Germinal center (tissue), 1 donor: ENCODE measurements at regions not wholly inside any gene's neighbourhood (a gene's known extent, or its start where the extent isn't known, plus 50 kb on each side); places are given as distances from the start of the nearest gene placed in this dataset.

Experiments used
- DNase-seq: peaks from one replicate; pipeline ENCODE4 v3.0.0; 2012; ENCODE audit warnings: mixed read lengths, low spot score

DNA sequence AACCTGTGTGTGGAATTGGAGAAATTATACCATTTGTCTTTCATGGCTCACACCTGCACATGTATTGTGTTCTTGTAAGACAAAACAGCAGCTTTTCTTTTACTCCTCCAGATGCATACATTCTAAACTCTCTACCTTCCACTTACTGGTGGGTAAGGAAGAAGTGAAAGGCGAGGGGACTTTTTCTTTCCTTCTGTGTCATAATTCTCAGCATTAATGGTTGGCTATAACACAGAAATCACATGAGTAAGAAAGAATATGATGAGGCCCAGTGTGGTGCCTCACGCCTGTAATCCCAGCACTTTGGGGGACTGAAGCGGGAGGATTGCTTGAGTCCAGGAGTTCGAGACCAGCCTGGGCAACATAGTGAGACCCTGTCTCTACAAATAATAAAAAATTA lies 57.8 kb upstream of the SHANK2 start:
- no peak for DNase-seq

DNA sequence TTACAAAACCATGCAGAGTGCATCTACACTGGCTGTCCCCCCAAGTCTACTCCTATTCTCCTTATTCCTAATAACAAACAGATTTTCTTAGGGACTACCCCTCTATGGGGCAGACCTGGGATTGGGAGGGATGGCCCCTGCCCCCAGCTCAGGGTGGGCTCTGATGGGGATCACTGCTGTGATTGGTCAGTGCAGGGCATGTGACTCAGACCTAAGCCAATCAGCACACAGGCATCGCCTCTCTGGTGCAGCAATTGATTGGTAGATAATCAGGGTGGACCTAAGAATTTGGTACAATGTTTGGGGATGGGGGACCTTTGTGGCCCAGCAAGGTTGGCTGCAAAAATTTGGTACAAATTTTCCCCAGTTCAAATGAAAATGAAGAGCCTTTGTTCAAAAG lies 57.2 kb upstream of the SHANK2 start:
- DNase-seq, result no peak

DNA sequence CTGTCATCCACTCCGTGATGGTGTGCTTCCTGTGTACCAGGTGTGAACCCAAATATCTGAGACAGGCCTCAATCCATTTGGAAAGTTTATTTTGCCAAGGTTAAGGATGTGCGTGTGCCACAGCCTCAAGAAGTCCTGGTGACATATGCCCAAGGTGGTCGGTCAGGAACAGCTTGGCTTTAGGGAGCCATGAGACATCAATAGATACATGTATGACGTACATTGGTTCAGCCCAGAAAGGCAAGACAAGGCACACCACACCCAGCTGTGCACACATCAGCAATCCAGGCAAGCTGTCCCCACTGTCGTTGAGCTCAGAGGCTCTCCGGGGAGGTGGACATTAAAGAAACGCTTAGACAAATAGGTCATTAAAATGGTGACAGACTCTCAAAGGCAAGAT lies 56.8 kb upstream of the SHANK2 start:
- DNase-seq, result no peak

- no peak for DNase-seq
These were observed 55.7 kb upstream of the SHANK2 start for GRCh38 chr11:71307811-71308645.

DNA sequence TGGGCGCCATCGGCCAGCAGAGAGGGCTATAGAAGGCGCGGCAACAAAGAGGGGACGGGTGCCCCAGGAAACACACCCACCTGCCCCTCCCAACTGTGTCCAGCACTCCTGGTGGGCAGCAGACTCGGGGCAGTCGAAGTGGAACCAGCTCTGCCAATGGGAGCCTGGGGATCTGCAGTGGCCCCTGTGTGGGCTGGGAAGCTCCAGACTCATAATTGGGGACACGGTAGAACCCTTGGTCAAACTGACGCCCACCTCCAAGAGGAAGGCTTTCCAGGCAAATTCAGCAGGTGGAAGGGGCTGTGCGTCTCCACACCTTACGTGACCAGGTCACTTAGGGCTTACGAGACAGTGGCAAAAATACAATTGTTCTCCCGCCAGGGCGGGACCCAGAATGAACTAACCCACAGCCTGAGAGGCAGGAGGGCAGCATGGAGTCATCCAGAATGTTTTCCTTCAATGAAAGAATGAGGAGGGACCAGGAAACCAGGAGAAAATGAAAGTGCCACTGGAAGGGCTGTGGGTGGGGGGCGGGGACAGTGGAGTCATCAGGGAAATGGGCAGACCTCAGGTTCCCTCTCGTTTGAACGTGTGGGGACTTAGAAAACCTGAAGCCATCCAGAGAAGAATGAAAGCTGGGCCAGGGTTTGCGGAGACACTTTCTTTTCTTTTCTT lies 53.2 kb upstream of the SHANK2 start:
- DNase-seq, result no peak

DNA sequence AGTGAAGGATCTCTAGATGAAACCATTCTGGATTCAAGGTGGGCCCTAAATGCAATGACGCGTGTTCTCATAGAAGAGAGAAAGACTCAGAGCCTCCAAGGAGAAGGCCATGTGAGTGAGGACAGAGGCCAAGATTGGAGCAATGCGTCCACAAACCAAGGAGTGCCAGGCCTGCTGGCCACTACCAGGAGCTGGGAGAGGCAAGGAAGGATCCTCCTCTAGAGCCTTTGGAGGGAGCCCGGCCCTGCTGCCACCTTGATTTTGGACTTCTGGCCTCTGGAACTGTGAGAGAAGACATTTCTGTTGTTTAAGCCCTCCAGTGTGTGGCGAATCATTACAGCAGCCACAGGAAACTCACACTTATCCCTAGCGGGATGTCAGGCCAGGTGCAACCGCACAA lies 52.7 kb upstream of the SHANK2 start:
- no peak for DNase-seq

- no peak for DNase-seq
These were observed 52.1 kb upstream of the SHANK2 start for GRCh38 chr11:71304491-71304890.

- DNase-seq, result no peak
These were observed 51.7 kb upstream of the SHANK2 start for GRCh38 chr11:71304045-71304444.

DNA sequence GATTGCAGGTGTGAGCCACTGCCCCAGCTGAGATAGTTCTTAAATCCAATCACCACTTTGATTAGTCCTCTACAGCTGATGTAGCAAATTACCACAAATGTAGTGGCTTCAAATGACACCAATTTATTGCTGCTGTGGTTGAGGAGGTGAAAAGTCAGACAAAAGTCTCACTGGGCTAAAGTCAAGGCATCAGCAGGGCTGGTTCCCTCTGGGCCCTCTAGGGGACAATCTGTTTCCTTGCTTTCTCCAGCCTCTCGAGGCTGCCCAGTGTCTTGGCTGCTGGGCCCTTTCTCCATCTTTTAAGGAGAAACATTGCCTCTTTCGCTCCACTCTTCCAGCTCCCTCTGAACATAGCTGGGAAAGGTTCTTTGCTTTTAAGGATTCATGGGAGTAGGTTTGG lies 50.5 kb upstream of the SHANK2 start:
- no peak for DNase-seq

- DNase-seq, result no peak
These were observed 50.1 kb upstream of the SHANK2 start for GRCh38 chr11:71302534-71302909.
